Endothelial cell of umbilical vein (primary cell): ENCODE measurements at regions not wholly inside any gene's neighbourhood (a gene's known extent, or its start where the extent isn't known, plus 50 kb on each side); places are given as distances from the start of the nearest gene placed in this dataset.

Source experiments
- CTCF ChIP-seq, 2 donors: IDR thresholded peaks; 1 replicate in 1 of 2; 2 replicates in 1 of 2; pipeline ENCODE4 v1.5.1; 2011; ENCODE audit warnings: low read length in 2 of 2, mild to moderate bottlenecking in 2 of 2, moderate library complexity in 2 of 2, control low read depth in 1 of 2, inconsistent platforms in 1 of 2, low read depth in 1 of 2; ENCODE audit not compliant: insufficient read depth in 1 of 2; ENCODE audit errors: extremely low read depth in 1 of 2
- EZH2 ChIP-seq: IDR thresholded peaks from 2 replicates; pipeline ENCODE4 v1.6.1; 2012; ENCODE audit warnings: borderline replicate concordance, low read depth, mild to moderate bottlenecking, moderate library complexity, low read length, inconsistent platforms; ENCODE audit not compliant: severe bottlenecking
- GATA2 ChIP-seq: IDR thresholded peaks from 2 replicates; pipeline ENCODE4 v1.7.0; 2011; ENCODE audit warnings: low read depth, mild to moderate bottlenecking, moderate library complexity, mixed read lengths, low read length; ENCODE audit not compliant: insufficient read length, insufficient read depth
- MAX ChIP-seq: IDR thresholded peaks from 2 replicates; pipeline ENCODE4 v1.6.1; 2011; ENCODE audit not compliant: insufficient read depth, insufficient read length
- MYC ChIP-seq: IDR thresholded peaks from one replicate; pipeline ENCODE4 v1.6.1; 2011; ENCODE audit warnings: mild to moderate bottlenecking, low read depth, low read length
- POLR2A ChIP-seq: IDR thresholded peaks from 2 replicates; pipeline ENCODE4 v1.6.1; 2012; ENCODE audit warnings: low read depth, mild to moderate bottlenecking, control low read depth, low read length
- POLR2AphosphoS5 ChIP-seq: IDR thresholded peaks from 2 replicates; pipeline ENCODE4 v1.6.1; 2012; ENCODE audit warnings: low read depth, mild to moderate bottlenecking, control low read depth, low read length, moderate library complexity; ENCODE audit not compliant: insufficient read depth

- no peak for TF ChIP-seq POLR2A
- TF ChIP-seq MAX: no peak
- TF ChIP-seq POLR2AphosphoS5: no peak
- TF ChIP-seq EZH2: no peak
- no peak for TF ChIP-seq CTCF (IDR thresholded peaks at IDR 0.05; ENCODE audit: extremely low read depth in 1 of 2, insufficient read depth in 1 of 2, low read depth in 1 of 2, low read length in 2 of 2)
- TF ChIP-seq MYC: no peak
- no peak for TF ChIP-seq GATA2
Observed at GRCh38 chr10:33476757-33477273, 142.3 kb upstream of the NRP1 start.
